Upper lobe of left lung (tissue), 6 donors: ENCODE measurements at regions not wholly inside any gene's neighbourhood (a gene's known extent, or its start where the extent isn't known, plus 50 kb on each side); places are given as distances from the start of the nearest gene placed in this dataset.

Experiments used
- ATAC-seq, 2 donors: fragments of 200-7000 bp; cut with Tn5 transposase; one replicate each; pipeline ENCODE4 v1.9.1; 2022; ENCODE audit warnings: mild to moderate bottlenecking in 2 of 2, moderate library complexity in 2 of 2; ENCODE audit not compliant: low FRiP score in 2 of 2
- DNase-seq, 2 donors: peaks; one replicate each; pipeline ENCODE4 v3.0.0-alpha.2; 2019 to 2020
- H3K27ac ChIP-seq, 4 donors: fragments of 200-600 bp; sonication (generic); one replicate each; pipeline ENCODE4 v1.5.1; 2016 to 2019
- H3K27me3 ChIP-seq, 4 donors: fragments of 200-600 bp; sonication (generic); one replicate each; pipeline ENCODE4 v1.5.1; 2017 to 2019
- H3K36me3 ChIP-seq, 4 donors: fragments of 200-600 bp; sonication (generic); one replicate each; pipeline ENCODE4 v1.5.1; 2016 to 2019
- H3K4me1 ChIP-seq, 4 donors: fragments of 200-600 bp; sonication (generic); one replicate each; pipeline ENCODE4 v1.5.1; 2018 to 2019
- H3K4me3 ChIP-seq, 4 donors: fragments of 200-600 bp; sonication (generic); one replicate each; pipeline ENCODE4 v1.5.1; 2017 to 2019; ENCODE audit warnings: mild to moderate bottlenecking in 2 of 4, moderate library complexity in 1 of 4
- H3K9me3 ChIP-seq, 4 donors: fragments of 200-600 bp; sonication (generic); one replicate each; pipeline ENCODE4 v1.5.1; 2018 to 2019
- CTCF ChIP-seq, 6 experiments: fragments of 450-650 bp in 4 of 6; fragments of 200-600 bp in 2 of 6; sonication (generic) in 2 of 6; IDR thresholded peaks; one replicate each; pipeline ENCODE4 v1.5.1; 2016 to 2019; ENCODE audit warnings: antibody characterized with exemption in 6 of 6
- EP300 ChIP-seq, 4 donors: sonication (generic); formaldehyde crosslinking; IDR thresholded peaks; one replicate each; pipeline ENCODE4 v1.5.1; 2017; ENCODE audit warnings: antibody characterized with exemption in 4 of 4, control low read depth in 2 of 4
- POLR2A ChIP-seq, 4 donors: fragments of 450-650 bp; IDR thresholded peaks; one replicate each; pipeline ENCODE4 v1.5.1; 2016 to 2017; ENCODE audit warnings: antibody characterized with exemption in 4 of 4, mild to moderate bottlenecking in 2 of 4
- POLR2AphosphoS5 ChIP-seq, 2 donors: sonication (generic); formaldehyde crosslinking; IDR thresholded peaks; one replicate each; pipeline ENCODE4 v1.5.1; 2017; ENCODE audit warnings: antibody characterized with exemption in 2 of 2
- WGBS, 2 donors: methylation state at CpG; one replicate each; pipeline ENCODE4 v1.1.5; 2017 to 2018; 5-methylcytosine and 5-hydroxymethylcytosine counted together
- donor health status: DM: no; HTN: no; CAD: no; lungs with moderate emphysema.
- donor health status: DM: no; HTN: yes; CAD: no; lungs with severe emphysema.

GRCh38 chr5:98130261-98131035 lies 643.0 kb upstream of the RGMB start:
- H3K36me3 ChIP-seq: no peaks in the 10 kb centered on the region
- no peaks in the 10 kb centered on the region for H3K9me3 ChIP-seq
- H3K27me3 ChIP-seq: no peaks in the 10 kb centered on the region
- H3K4me3 ChIP-seq: no peak overlapping the region
- DNase-seq (no peak), ATAC-seq (no peak)
- no peak for TF ChIP-seq POLR2AphosphoS5 (IDR thresholded peaks at IDR 0.05)
- no peak for TF ChIP-seq CTCF (IDR thresholded peaks at IDR 0.05)
- no peak for TF ChIP-seq POLR2A (IDR thresholded peaks at IDR 0.05)
- no peak for TF ChIP-seq EP300 (IDR thresholded peaks at IDR 0.05)
- H3K4me1 ChIP-seq: no peaks in the 10 kb centered on the region
- no peak overlapping the region for H3K27ac ChIP-seq
- 75 to 85% methylated on average over 5 of the region's 5 CpGs for WGBS, 2 donors

GRCh38 chr5:98144116-98144515 lies 629.3 kb upstream of the RGMB start:
- H3K9me3 ChIP-seq: no peaks in the 10 kb centered on the region
- ATAC-seq (no peak), DNase-seq (no peak)
- H3K27ac ChIP-seq: no peak overlapping the region
- H3K36me3 ChIP-seq: no peaks in the 10 kb centered on the region
- H3K4me3 ChIP-seq: no peak overlapping the region
- H3K27me3 ChIP-seq: no peaks in the 10 kb centered on the region
- no peak for TF ChIP-seq POLR2AphosphoS5 (IDR thresholded peaks at IDR 0.05)
- no peak for TF ChIP-seq EP300 (IDR thresholded peaks at IDR 0.05)
- no peak for TF ChIP-seq POLR2A (IDR thresholded peaks at IDR 0.05)
- no peak for TF ChIP-seq CTCF (IDR thresholded peaks at IDR 0.05)
- no peaks in the 10 kb centered on the region for H3K4me1 ChIP-seq
- WGBS, 2 donors: 84 to 96% methylated on average over 1 of the region's 1 CpG

GRCh38 chr5:98144710-98145109 lies 628.8 kb upstream of the RGMB start:
- 70% methylated on average over 2 of the region's 2 CpGs for WGBS, 2 donors
- Histone ChIP-seq H3K4me3 (no peak overlapping the region), H3K27ac (no peak overlapping the region), H3K36me3 (no peaks in the 10 kb centered on the region), H3K4me1 (no peaks in the 10 kb centered on the region), H3K27me3 (no peaks in the 10 kb centered on the region), H3K9me3 (no peaks in the 10 kb centered on the region)
- DNase-seq (no peak), ATAC-seq (no peak)
- TF ChIP-seq POLR2A (IDR thresholded peaks at IDR 0.05): no peak
- TF ChIP-seq CTCF (IDR thresholded peaks at IDR 0.05): no peak
- TF ChIP-seq POLR2AphosphoS5 (IDR thresholded peaks at IDR 0.05): no peak
- TF ChIP-seq EP300 (IDR thresholded peaks at IDR 0.05): no peak

- no peaks in the 10 kb centered on the region for H3K9me3 ChIP-seq
- H3K4me3 ChIP-seq: no peak overlapping the region
- no peak for ATAC-seq
- no peaks in the 10 kb centered on the region for H3K36me3 ChIP-seq
- H3K27ac ChIP-seq: no peak overlapping the region
- TF ChIP-seq POLR2A (IDR thresholded peaks at IDR 0.05) (no peak), EP300 (IDR thresholded peaks at IDR 0.05) (no peak), CTCF (IDR thresholded peaks at IDR 0.05) (no peak), POLR2AphosphoS5 (IDR thresholded peaks at IDR 0.05) (no peak)
- DNase-seq: no peak
- no peaks in the 10 kb centered on the region for H3K4me1 ChIP-seq
- H3K27me3 ChIP-seq: no peaks in the 10 kb centered on the region
- 82 to 87% methylated on average over 4 of the region's 4 CpGs for WGBS, 2 donors
Observed at GRCh38 chr5:98157368-98157767, 616.1 kb upstream of the RGMB start.

- TF ChIP-seq EP300 (IDR thresholded peaks at IDR 0.05) (no peak), POLR2A (IDR thresholded peaks at IDR 0.05) (no peak), CTCF (IDR thresholded peaks at IDR 0.05) (no peak), POLR2AphosphoS5 (IDR thresholded peaks at IDR 0.05) (no peak)
- Histone ChIP-seq H3K27ac (no peak overlapping the region), H3K4me3 (no peak overlapping the region), H3K27me3 (no peaks in the 10 kb centered on the region), H3K4me1 (no peaks in the 10 kb centered on the region), H3K36me3 (no peaks in the 10 kb centered on the region), H3K9me3 (no peaks in the 10 kb centered on the region)
- ATAC-seq: peak in 1 of 2 donors; percentile 23
- WGBS, 2 donors: 89 to 95% methylated on average over 5 to 6 of the region's 6 CpGs
- DNase-seq: no peak
Observed at GRCh38 chr5:98158440-98158839, 615.0 kb upstream of the RGMB start.
